ENCODE measurements at regions not wholly inside any gene's neighbourhood (a gene's known extent, or its start where the extent isn't known, plus 50 kb on each side); places are given as distances from the start of the nearest gene placed in this dataset.

GRCh38 chr12:131606218-131606901 lies 104.5 kb upstream of the SFSWAP start:
- Histone ChIP-seq H2BK120ac (ENCODE audit: low read depth, low read length) (no peak overlapping the region), H4K5ac (ENCODE audit: low read depth, low read length) (no peak overlapping the region), H3K4ac (ENCODE audit: low read depth, low read length) (no peak overlapping the region), H2BK5ac (ENCODE audit: low read depth, low read length, poor library complexity, severe bottlenecking) (no peak overlapping the region), H3K56ac (ENCODE audit: extremely low read depth, insufficient read depth, low read length) (no peak overlapping the region), H4K91ac (ENCODE audit: insufficient read depth, low read depth, low read length) (no peak overlapping the region), H3K9me3 (ENCODE audit: control insufficient read depth, insufficient read depth, low read length) (no peaks in the 10 kb centered on the region), H3K79me1 (ENCODE audit: low read depth in 1 of 2, low read length in 2 of 2) (no peaks in the 10 kb centered on the region), H3K4me3 (ENCODE audit: insufficient read depth, low read depth, low read length) (no peak overlapping the region), H3K9ac (ENCODE audit: low read depth, low read length) (no peak overlapping the region), H2AFZ (replicated peaks; ENCODE audit: low read length, poor library complexity) (no peak overlapping the region), H3K4me2 (ENCODE audit: low read depth, low read length) (no peak overlapping the region), H4K8ac (ENCODE audit: low read depth in 2 of 2, low read length in 2 of 2) (no peak overlapping the region), H3K4me1 (ENCODE audit: control insufficient read depth, insufficient read depth, low read length) (no peaks in the 10 kb centered on the region), H2BK20ac (ENCODE audit: low read depth, low read length) (no peak overlapping the region), H3K27me3 (ENCODE audit: control insufficient read depth, insufficient read depth, low read length) (no peaks in the 10 kb centered on the region), H4K20me1 (ENCODE audit: insufficient read depth, low read length) (no peaks in the 10 kb centered on the region), H3K18ac (ENCODE audit: low read depth, low read length) (no peak overlapping the region), H3K9me1 (ENCODE audit: insufficient read depth, low read length) (no peaks in the 10 kb centered on the region), H2AK9ac (replicated peaks; ENCODE audit: low read depth, low read length, poor library complexity) (no peak overlapping the region), H2BK15ac (ENCODE audit: low read depth, low read length) (no peak overlapping the region), H2AK5ac (ENCODE audit: low read depth, low read length) (no peak overlapping the region), H3K36me3 (ENCODE audit: control insufficient read depth, insufficient read depth, low read length) (no peaks in the 10 kb centered on the region), H3K14ac (replicated peaks; ENCODE audit: low read depth, low read length) (no peak overlapping the region), H3K23ac (ENCODE audit: low read depth, low read length) (no peak overlapping the region), H3K27ac (ENCODE audit: insufficient read depth, low read length) (no peak overlapping the region)
- BruUV-seq (replicated peaks): no TSS peak
- ChIA-PET CTCF (interaction anchor here (0.6 kb wide), 1 partner anchor 43 kb away, joined by 5 read pairs; no protein-coding TSS in a partner anchor), POLR2A (ENCODE audit: unreplicated experiment) (no interaction called here)
- no peak for DNase-seq
- intact Hi-C loops (cut with micrococcal nuclease) (loop anchor here (10.0 kb wide), 1 partner anchor 88 kb away; no protein-coding TSS in a partner anchor), dilution Hi-C loops (cut with HindIII; ENCODE audit: low sequenced_read_pairs, unreplicated experiment) (no loop called here), in situ Hi-C loops (cut with MboI; ENCODE audit: low sequenced_read_pairs) (no loop called here)
- no peak for ATAC-seq (ENCODE audit: low read depth)
- TF ChIP-seq MAFK (IDR thresholded peaks at IDR 0.05; ENCODE audit: low read depth, low read length): no peak
- TF ChIP-seq, protein P1, sequence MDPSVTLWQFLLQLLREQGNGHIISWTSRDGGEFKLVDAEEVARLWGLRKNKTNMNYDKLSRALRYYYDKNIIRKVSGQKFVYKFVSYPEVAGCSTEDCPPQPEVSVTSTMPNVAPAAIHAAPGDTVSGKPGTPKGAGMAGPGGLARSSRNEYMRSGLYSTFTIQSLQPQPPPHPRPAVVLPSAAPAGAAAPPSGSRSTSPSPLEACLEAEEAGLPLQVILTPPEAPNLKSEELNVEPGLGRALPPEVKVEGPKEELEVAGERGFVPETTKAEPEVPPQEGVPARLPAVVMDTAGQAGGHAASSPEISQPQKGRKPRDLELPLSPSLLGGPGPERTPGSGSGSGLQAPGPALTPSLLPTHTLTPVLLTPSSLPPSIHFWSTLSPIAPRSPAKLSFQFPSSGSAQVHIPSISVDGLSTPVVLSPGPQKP (IDR thresholded peaks at IDR 0.05; ENCODE audit: borderline replicate concordance, low read depth, low read length): no peak
- TF ChIP-seq FOS (IDR thresholded peaks at IDR 0.05; ENCODE audit: low read depth, low read length): no peak
- TF ChIP-seq NFE2L2 (IDR thresholded peaks at IDR 0.05; ENCODE audit: low read depth, low read length): no peak
- no peak for TF ChIP-seq MAZ (IDR thresholded peaks at IDR 0.05; ENCODE audit: borderline replicate concordance, low read depth, low read length)
- TF ChIP-seq, protein P2, sequence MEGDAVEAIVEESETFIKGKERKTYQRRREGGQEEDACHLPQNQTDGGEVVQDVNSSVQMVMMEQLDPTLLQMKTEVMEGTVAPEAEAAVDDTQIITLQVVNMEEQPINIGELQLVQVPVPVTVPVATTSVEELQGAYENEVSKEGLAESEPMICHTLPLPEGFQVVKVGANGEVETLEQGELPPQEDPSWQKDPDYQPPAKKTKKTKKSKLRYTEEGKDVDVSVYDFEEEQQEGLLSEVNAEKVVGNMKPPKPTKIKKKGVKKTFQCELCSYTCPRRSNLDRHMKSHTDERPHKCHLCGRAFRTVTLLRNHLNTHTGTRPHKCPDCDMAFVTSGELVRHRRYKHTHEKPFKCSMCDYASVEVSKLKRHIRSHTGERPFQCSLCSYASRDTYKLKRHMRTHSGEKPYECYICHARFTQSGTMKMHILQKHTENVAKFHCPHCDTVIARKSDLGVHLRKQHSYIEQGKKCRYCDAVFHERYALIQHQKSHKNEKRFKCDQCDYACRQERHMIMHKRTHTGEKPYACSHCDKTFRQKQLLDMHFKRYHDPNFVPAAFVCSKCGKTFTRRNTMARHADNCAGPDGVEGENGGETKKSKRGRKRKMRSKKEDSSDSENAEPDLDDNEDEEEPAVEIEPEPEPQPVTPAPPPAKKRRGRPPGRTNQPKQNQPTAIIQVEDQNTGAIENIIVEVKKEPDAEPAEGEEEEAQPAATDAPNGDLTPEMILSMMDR (conservative IDR thresholded peaks at IDR 0.05; ENCODE audit: low read depth, low read length): no peak
- no peak for TF ChIP-seq MXI1 (IDR thresholded peaks at IDR 0.05; ENCODE audit: borderline replicate concordance, low read depth, low read length)
- no peak for TF ChIP-seq RFX5 (IDR thresholded peaks at IDR 0.05; ENCODE audit: low read depth, low read length)
- TF ChIP-seq, protein P3, sequence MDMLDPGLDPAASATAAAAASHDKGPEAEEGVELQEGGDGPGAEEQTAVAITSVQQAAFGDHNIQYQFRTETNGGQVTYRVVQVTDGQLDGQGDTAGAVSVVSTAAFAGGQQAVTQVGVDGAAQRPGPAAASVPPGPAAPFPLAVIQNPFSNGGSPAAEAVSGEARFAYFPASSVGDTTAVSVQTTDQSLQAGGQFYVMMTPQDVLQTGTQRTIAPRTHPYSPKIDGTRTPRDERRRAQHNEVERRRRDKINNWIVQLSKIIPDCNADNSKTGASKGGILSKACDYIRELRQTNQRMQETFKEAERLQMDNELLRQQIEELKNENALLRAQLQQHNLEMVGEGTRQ (IDR thresholded peaks at IDR 0.05; ENCODE audit: low read depth, low read length): no peak
- TF ChIP-seq CHD1 (IDR thresholded peaks at IDR 0.05; ENCODE audit: low read depth, low read length): no peak
- TF ChIP-seq RAD21 (IDR thresholded peaks at IDR 0.05; ENCODE audit: low read length): no peak
- no peak for TF ChIP-seq BHLHE40 (IDR thresholded peaks at IDR 0.05; ENCODE audit: low read depth, low read length)
- no peak for TF ChIP-seq SMC3 (IDR thresholded peaks at IDR 0.05; ENCODE audit: low read depth, low read length)
- TF ChIP-seq RCOR1 (IDR thresholded peaks at IDR 0.05; ENCODE audit: insufficient replicate concordance, low read length): no peak
- TF ChIP-seq POLR2A (IDR thresholded peaks at IDR 0.05; ENCODE audit: low read depth, low read length): no peak
- TF ChIP-seq CEBPB (IDR thresholded peaks at IDR 0.05; ENCODE audit: low read depth, low read length): no peak
- WGBS, 2 experiments (ENCODE audit: extremely low coverage in 2 of 2, insufficient read length in 1 of 2): 46% methylated on average over 6 of the region's 12 CpGs; no CpG with 5 or more reads in 1 of the 2 experiments

Data from IMR-90 (cell line).